Activated naive CD8-positive, alpha-beta T cell (primary cell): ENCODE measurements at regions not wholly inside any gene's neighbourhood (a gene's known extent, or its start where the extent isn't known, plus 50 kb on each side); places are given as distances from the start of the nearest gene placed in this dataset.
"Not testable (repeated sequence)": the region's sequence is repeated elsewhere in the genome, so short reads cannot be mapped to it uniquely, and the experiment has no call there.

Experiments used
- H3K27ac Mint-ChIP-seq: one replicate; pipeline ENCODE4 v1.8.0; 2021; ENCODE audit warnings: mixed read lengths
- H3K27me3 Mint-ChIP-seq: one replicate; pipeline ENCODE4 v1.8.0; 2021; ENCODE audit warnings: mixed read lengths
- H3K36me3 Mint-ChIP-seq: one replicate; pipeline ENCODE4 v1.8.0; 2021; ENCODE audit warnings: mixed read lengths
- H3K4me1 Mint-ChIP-seq: one replicate; pipeline ENCODE4 v1.8.0; 2021; ENCODE audit warnings: low read depth, mixed read lengths
- H3K4me3 Mint-ChIP-seq: one replicate; pipeline ENCODE4 v1.8.0; 2021; ENCODE audit warnings: mild to moderate bottlenecking, mixed read lengths
- H3K9me3 Mint-ChIP-seq: one replicate; pipeline ENCODE4 v1.8.0; 2021; ENCODE audit warnings: low read depth, mixed read lengths

DNA sequence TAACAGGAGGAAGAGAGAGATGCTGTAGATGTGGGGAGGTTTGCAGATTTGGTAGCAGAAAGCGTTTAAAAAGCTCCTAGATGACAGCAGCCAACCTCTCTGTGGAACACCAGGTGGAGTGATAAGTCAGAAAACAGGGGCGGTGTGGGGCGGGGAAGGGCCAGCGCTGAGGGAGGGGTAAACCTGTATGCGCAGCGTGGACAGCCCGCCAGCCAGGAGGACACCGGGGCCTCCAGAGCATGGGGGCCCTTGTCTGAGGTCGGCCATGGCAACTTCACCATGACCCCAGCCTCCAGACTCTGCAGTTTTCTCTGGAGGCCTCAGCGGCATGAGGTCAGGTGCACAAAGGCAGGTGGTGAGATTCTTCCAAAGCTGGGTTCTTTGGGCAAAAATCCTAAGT lies 423.7 kb downstream of the BRD1 start:
- Mint-ChIP-seq H3K27ac (no peak overlapping the region), H3K4me3 (no peak overlapping the region), H3K36me3 (no peaks in the 10 kb centered on the region), H3K4me1 (no peaks in the 10 kb centered on the region), H3K27me3 (peaks cover 13% of the 10 kb centered on the region), H3K9me3 (no peaks in the 10 kb centered on the region)

- H3K27ac Mint-ChIP-seq: no peak overlapping the region
- no peak overlapping the region for H3K4me3 Mint-ChIP-seq
- H3K4me1 Mint-ChIP-seq: no peaks in the 10 kb centered on the region
- H3K27me3 Mint-ChIP-seq: peaks cover 13% of the 10 kb centered on the region
- H3K36me3 Mint-ChIP-seq: no peaks in the 10 kb centered on the region
- H3K9me3 Mint-ChIP-seq: no peaks in the 10 kb centered on the region
Observed at GRCh38 chr22:49403102-49403501, 424.6 kb downstream of the BRD1 start.

DNA sequence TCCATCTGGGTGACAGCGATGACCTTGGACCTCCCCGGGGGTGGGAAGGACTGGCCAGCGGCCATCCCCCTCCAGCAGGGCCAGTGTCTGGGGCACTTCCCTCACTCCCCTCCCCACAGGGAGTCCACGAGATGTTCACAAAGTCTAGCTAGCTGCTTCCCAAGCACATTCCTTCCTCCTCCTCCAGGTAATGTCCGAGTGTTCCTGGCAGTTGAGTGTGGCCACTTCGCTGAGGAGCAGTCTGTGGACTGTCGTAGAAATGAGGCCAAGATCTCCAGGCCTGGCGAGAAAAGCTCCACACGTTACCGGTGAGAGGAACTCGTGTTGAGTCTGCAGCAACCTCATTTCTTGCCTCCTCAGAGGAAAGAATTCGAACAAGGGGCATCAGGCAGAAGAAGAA lies 425.5 kb downstream of the BRD1 start:
- no peak overlapping the region for H3K27ac Mint-ChIP-seq
- no peaks in the 10 kb centered on the region for H3K9me3 Mint-ChIP-seq
- H3K27me3 Mint-ChIP-seq: peaks cover 11% of the 10 kb centered on the region
- H3K4me1 Mint-ChIP-seq: no peaks in the 10 kb centered on the region
- no peak overlapping the region for H3K4me3 Mint-ChIP-seq
- no peaks in the 10 kb centered on the region for H3K36me3 Mint-ChIP-seq

GRCh38 chr22:49400941-49401598 lies 426.6 kb downstream of the BRD1 start:
- Mint-ChIP-seq H3K27ac (no peak overlapping the region), H3K36me3 (no peaks in the 10 kb centered on the region), H3K27me3 (peaks cover 9% of the 10 kb centered on the region), H3K4me1 (no peaks in the 10 kb centered on the region), H3K9me3 (no peaks in the 10 kb centered on the region), H3K4me3 (no peak overlapping the region)

GRCh38 chr22:49400136-49400940 lies 427.3 kb downstream of the BRD1 start:
- H3K9me3 Mint-ChIP-seq: no peaks in the 10 kb centered on the region
- no peak overlapping the region for H3K4me3 Mint-ChIP-seq
- no peak overlapping the region for H3K27ac Mint-ChIP-seq
- H3K27me3 Mint-ChIP-seq: peaks cover 10% of the 10 kb centered on the region
- H3K4me1 Mint-ChIP-seq: no peaks in the 10 kb centered on the region
- no peaks in the 10 kb centered on the region for H3K36me3 Mint-ChIP-seq

- no peaks in the 10 kb centered on the region for H3K9me3 Mint-ChIP-seq
- no peaks in the 10 kb centered on the region for H3K4me1 Mint-ChIP-seq
- H3K36me3 Mint-ChIP-seq: no peaks in the 10 kb centered on the region
- H3K27me3 Mint-ChIP-seq: peaks cover 10% of the 10 kb centered on the region
- no peak overlapping the region for H3K27ac Mint-ChIP-seq
- no peak overlapping the region for H3K4me3 Mint-ChIP-seq
Observed at GRCh38 chr22:49398646-49399045, 429.0 kb downstream of the BRD1 start.

DNA sequence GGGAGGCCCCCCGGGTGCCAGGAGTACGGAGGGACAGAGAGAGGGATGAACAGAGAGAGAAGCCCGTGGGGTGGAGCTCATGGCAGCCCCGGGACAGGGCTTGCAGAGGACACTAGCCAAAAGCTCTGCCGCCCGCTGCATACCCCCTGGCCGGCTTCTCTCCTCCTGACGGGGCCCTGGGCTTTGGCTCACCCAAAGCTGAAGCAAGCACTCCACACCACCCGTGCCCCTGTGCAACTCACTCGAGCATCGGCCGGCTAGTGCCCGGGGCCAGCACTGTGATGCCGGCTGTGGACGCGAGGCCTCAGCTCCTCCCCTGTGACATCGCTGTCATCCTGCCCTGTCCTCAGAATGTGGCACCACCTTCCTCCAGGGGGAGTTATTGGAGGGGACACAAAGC lies 429.6 kb downstream of the BRD1 start:
- no peaks in the 10 kb centered on the region for H3K4me1 Mint-ChIP-seq
- no peak overlapping the region for H3K27ac Mint-ChIP-seq
- H3K36me3 Mint-ChIP-seq: no peaks in the 10 kb centered on the region
- peaks cover 7% of the 10 kb centered on the region for H3K27me3 Mint-ChIP-seq
- H3K4me3 Mint-ChIP-seq: no peak overlapping the region
- no peaks in the 10 kb centered on the region for H3K9me3 Mint-ChIP-seq

- H3K27ac Mint-ChIP-seq: no peak overlapping the region
- no peaks in the 10 kb centered on the region for H3K9me3 Mint-ChIP-seq
- H3K36me3 Mint-ChIP-seq: no peaks in the 10 kb centered on the region
- H3K4me1 Mint-ChIP-seq: no peaks in the 10 kb centered on the region
- H3K27me3 Mint-ChIP-seq: peaks cover 5% of the 10 kb centered on the region
- no peak overlapping the region for H3K4me3 Mint-ChIP-seq
Observed at GRCh38 chr22:49396817-49397216, 430.9 kb downstream of the BRD1 start.

- Mint-ChIP-seq H3K9me3 (no peaks in the 10 kb centered on the region), H3K27ac (no peak overlapping the region), H3K4me3 (no peak overlapping the region), H3K36me3 (no peaks in the 10 kb centered on the region), H3K27me3 (peaks cover 9% of the 10 kb centered on the region), H3K4me1 (no peaks in the 10 kb centered on the region)
Observed at GRCh38 chr22:49395617-49396016, 432.1 kb downstream of the BRD1 start.

DNA sequence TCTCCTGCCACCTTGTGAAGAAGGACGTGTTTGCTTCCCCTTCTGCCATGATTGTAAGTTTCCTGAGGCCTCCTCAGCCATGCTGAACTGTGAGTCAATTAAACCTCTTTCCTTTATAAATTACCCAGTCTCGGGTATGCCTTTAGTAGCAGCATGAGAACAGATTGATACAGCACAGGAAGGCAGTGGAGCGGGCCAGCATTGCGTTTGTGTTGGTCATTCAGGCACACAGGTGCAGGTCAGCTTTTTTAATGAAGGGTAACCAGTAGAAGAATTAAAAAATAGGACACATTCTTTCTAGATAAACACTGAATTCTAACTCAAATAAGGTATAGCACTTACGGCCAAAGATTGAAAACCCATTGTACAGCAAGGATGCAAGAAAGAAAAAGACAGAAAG lies 432.6 kb downstream of the BRD1 start:
- not testable (repeated sequence) for H3K4me1 Mint-ChIP-seq, H3K9me3 Mint-ChIP-seq, H3K27ac Mint-ChIP-seq, H3K36me3 Mint-ChIP-seq, H3K4me3 Mint-ChIP-seq
- peaks cover 14% of the 10 kb centered on the region for H3K27me3 Mint-ChIP-seq

DNA sequence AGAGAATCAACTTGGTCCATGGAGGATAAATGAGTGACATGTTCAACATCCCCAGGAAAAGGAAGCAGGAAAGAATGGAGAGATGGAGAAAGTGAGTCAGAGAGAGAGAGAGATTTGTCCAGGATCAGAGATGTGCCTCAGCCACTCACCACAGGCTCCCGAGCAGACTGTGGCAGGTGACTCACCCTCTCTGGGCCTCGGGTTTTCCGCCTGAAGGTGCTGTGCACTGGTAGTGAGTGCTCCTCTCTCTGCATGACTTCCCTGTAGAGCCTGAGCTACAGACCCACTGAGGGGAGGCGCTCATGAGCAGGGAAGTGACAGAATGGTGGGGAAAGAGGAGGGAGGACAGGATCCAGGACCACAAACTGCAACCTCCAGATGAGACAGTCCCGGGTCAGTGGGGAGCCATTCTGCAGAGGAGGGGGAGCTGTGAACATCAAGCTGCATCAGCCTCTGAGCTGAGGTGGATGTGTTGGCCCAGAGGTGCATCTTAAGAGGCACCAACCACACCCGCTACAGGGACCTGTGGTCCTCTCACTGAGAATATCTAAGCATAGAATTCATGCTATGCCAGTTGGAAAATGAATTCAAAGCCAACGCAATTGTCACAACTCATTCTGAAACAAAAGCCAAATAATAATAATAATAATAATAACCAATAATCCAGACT lies 433.4 kb downstream of the BRD1 start:
- H3K36me3 Mint-ChIP-seq: no peaks in the 10 kb centered on the region
- peaks cover 16% of the 10 kb centered on the region for H3K27me3 Mint-ChIP-seq
- no peak overlapping the region for H3K4me3 Mint-ChIP-seq
- no peaks in the 10 kb centered on the region for H3K9me3 Mint-ChIP-seq
- H3K4me1 Mint-ChIP-seq: no peaks in the 10 kb centered on the region
- no peak overlapping the region for H3K27ac Mint-ChIP-seq

DNA sequence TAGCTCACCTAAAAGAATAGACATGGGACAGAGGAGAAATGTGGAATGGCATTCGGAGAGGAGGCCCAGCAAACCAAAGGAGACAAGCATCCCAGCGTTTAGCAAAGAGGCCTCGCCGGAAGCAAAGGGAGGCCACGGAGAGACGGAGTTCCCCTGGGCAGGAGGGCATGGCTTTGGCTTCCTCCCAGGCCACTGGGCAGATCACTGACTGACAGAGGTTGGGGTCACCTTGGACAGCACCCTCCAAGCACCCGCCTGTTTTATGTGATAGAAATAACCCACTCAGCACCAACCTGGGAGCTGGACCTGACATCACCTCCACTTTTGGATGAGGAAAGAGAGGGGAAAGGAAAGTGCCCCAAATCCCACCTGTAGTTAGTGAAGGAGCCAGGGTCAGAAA lies 434.1 kb downstream of the BRD1 start:
- Mint-ChIP-seq H3K36me3 (no peaks in the 10 kb centered on the region), H3K4me1 (no peaks in the 10 kb centered on the region), H3K9me3 (no peaks in the 10 kb centered on the region), H3K27ac (no peak overlapping the region), H3K4me3 (no peak overlapping the region), H3K27me3 (peaks cover 16% of the 10 kb centered on the region)

- Mint-ChIP-seq H3K27ac (no peak overlapping the region), H3K36me3 (no peaks in the 10 kb centered on the region), H3K27me3 (peaks cover 16% of the 10 kb centered on the region), H3K4me1 (no peaks in the 10 kb centered on the region), H3K9me3 (no peaks in the 10 kb centered on the region), H3K4me3 (no peak overlapping the region)
Observed at GRCh38 chr22:49392841-49393510, 434.7 kb downstream of the BRD1 start.

DNA sequence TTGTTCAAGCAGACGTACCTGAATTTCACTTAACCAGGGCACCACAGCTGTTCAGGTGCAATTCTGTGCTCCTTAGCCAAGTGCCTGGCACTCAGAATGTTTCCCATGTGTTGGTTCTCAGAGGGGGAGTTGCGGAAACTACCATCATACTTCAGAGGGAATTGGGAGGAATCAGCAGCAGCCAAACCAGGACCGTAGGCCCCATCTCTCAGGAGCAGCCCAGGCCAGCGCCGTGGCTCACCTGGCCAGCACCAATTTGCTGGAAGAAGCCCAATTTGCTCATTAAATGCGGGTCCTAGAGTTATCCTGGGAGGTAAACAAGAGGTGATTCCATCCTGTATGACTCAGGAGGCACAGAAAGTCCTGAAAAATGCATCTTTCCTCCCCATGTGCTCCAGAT lies 435.4 kb downstream of the BRD1 start:
- Mint-ChIP-seq H3K36me3 (no peaks in the 10 kb centered on the region), H3K27ac (no peak overlapping the region), H3K4me3 (no peak overlapping the region), H3K4me1 (no peaks in the 10 kb centered on the region), H3K27me3 (peaks cover 16% of the 10 kb centered on the region), H3K9me3 (no peaks in the 10 kb centered on the region)

DNA sequence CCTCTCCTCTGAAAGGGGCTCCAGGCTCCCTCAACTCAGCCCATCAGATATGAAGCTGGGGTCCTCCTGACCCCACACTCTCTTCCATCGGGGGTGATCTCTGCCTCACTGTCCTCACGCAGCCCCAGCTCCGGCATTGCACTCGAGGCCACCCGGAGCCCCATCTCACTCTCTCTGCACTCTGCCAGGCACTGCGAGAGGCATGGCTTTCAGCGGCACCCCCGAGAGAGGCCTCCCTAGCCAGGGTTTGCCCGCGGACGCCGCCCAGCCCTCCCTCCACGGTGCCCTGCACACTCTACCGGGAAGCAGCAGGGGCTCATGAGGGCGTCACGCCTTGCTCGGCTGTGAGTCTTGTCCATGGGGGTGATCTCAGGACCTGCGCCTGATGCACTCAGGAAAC lies 436.2 kb downstream of the BRD1 start:
- Mint-ChIP-seq H3K27me3 (peaks cover 15% of the 10 kb centered on the region), H3K36me3 (no peaks in the 10 kb centered on the region), H3K9me3 (no peaks in the 10 kb centered on the region), H3K4me1 (no peaks in the 10 kb centered on the region), H3K27ac (no peak overlapping the region), H3K4me3 (no peak overlapping the region)
